ENCODE measurements at regions not wholly inside any gene's neighbourhood (a gene's known extent, or its start where the extent isn't known, plus 50 kb on each side); places are given as distances from the start of the nearest gene placed in this dataset.

GRCh38 chr3:147962408-147963164, 553.4 kb downstream of the ZIC1 start (continued):
- no peak for TF ChIP-seq ZBTB40 (IDR thresholded peaks at IDR 0.05; ENCODE audit: borderline replicate concordance)
- no peak for TF ChIP-seq CBX3 (IDR thresholded peaks at IDR 0.05; ENCODE audit: borderline replicate concordance, low read depth)
- TF ChIP-seq SMC3 (IDR thresholded peaks at IDR 0.05; ENCODE audit: borderline replicate concordance, low read length): no peak
- TF ChIP-seq SIN3A (IDR thresholded peaks at IDR 0.05; ENCODE audit: low read depth, low read length): no peak

GRCh38 chr3:147963711-147964110, 554.5 kb downstream of the ZIC1 start:
- POLR2A ChIA-PET: no interaction called here
- Histone ChIP-seq H2AFZ (ENCODE audit: control insufficient read depth, low read depth, low read length) (no peak overlapping the region), H3K36me3 (ENCODE audit: control insufficient read depth in 2 of 2, insufficient read depth in 2 of 2, low read length in 1 of 2) (no peaks in the 10 kb centered on the region), H3K9me3 (replicated peaks; ENCODE audit: control insufficient read depth, insufficient read depth, low read length) (no peaks in the 10 kb centered on the region), H3K4me2 (ENCODE audit: control insufficient read depth, insufficient read depth) (no peak overlapping the region), H3K27me3 (replicated peaks in 1 of 2; ENCODE audit: control insufficient read depth in 2 of 2, insufficient read depth in 2 of 2, low read length in 1 of 2) (no peaks in the 10 kb centered on the region), H3K4me3 (no peak overlapping the region), H3K4me1 (ENCODE audit: control insufficient read depth, insufficient read depth, low read length) (no peaks in the 10 kb centered on the region), H3K79me2 (ENCODE audit: control insufficient read depth, insufficient read depth, low read length) (no peaks in the 10 kb centered on the region), H4K20me1 (ENCODE audit: control insufficient read depth, insufficient read depth) (no peaks in the 10 kb centered on the region), H3K9ac (ENCODE audit: control insufficient read depth, insufficient read depth, low read length) (no peak overlapping the region), H3K27ac (ENCODE audit: control insufficient read depth, insufficient read depth) (no peak overlapping the region)
- DNase-seq (ENCODE audit: low read depth, low spot score) (no peak), FAIRE-seq (no peak), ATAC-seq (no peak)
- no TSS peak for BruUV-seq (replicated peaks)
- CTCF ChIA-PET: interaction anchor here (1.6 kb wide), 1 partner anchor 17 kb away, joined by 6 read pairs; no protein-coding TSS in a partner anchor
- intact Hi-C loops (cut with micrococcal nuclease; ENCODE audit: unreplicated experiment) (no loop called here), in situ Hi-C loops (cut with MboI) (no loop called here)
- 38% methylated on average over 1 of the region's 1 CpG for WGBS (ENCODE audit: insufficient coverage, insufficient replicate concordance, low lambda C conversion rate, missing lambda C conversion rate)
- RAD21 ChIA-PET (ENCODE audit: unreplicated experiment): no interaction called here
- SMC1A ChIA-PET (ENCODE audit: uncharacterized antibody, unreplicated experiment): interaction anchor here (0.6 to 1.7 kb wide), 3 partner anchors 12 to 114 kb away, joined by 3 to 4 read pairs (median 4); no protein-coding TSS in a partner anchor
- no peak for TF ChIP-seq SKIL (IDR thresholded peaks at IDR 0.05; ENCODE audit: low read depth, poor library complexity, severe bottlenecking)
- no peak for TF ChIP-seq HSF1 (IDR thresholded peaks at IDR 0.05; ENCODE audit: low read depth, low read length)
- TF ChIP-seq CREB1 (IDR thresholded peaks at IDR 0.05; ENCODE audit: low read depth): no peak
- TF ChIP-seq ATF2 (IDR thresholded peaks at IDR 0.05; ENCODE audit: low read length): no peak
- TF ChIP-seq SMAD1 (IDR thresholded peaks at IDR 0.05; ENCODE audit: low read depth, partially characterized antibody): no peak
- no peak for TF ChIP-seq RUNX3 (IDR thresholded peaks at IDR 0.05; ENCODE audit: low read length)
- TF ChIP-seq BRCA1 (IDR thresholded peaks at IDR 0.05; ENCODE audit: low read depth, low read length): no peak
- TF ChIP-seq SUZ12 (IDR thresholded peaks at IDR 0.05; ENCODE audit: unreplicated experiment): no peak
- TF ChIP-seq NFIC (IDR thresholded peaks at IDR 0.05; ENCODE audit: low read depth, low read length): no peak
- no peak for TF ChIP-seq ZBED1 (IDR thresholded peaks at IDR 0.05; ENCODE audit: borderline replicate concordance)
